Sigmoid colon (tissue), 6 donors: ENCODE measurements at regions not wholly inside any gene's neighbourhood (a gene's known extent, or its start where the extent isn't known, plus 50 kb on each side); places are given as distances from the start of the nearest gene placed in this dataset.

ENCODE experiments used
- DNase-seq: peaks from one replicate; pipeline ENCODE4 v3.0.0-alpha.2; 2019
- H3K27ac ChIP-seq, 4 donors: fragments of 200-600 bp; sonication (generic); one replicate each; pipeline ENCODE4 v1.5.1; 2016 to 2019; ENCODE audit warnings: mild to moderate bottlenecking in 1 of 4
- H3K27me3 ChIP-seq, 3 donors: fragments of 200-600 bp; sonication (generic); one replicate each; pipeline ENCODE4 v1.5.1; 2019; ENCODE audit warnings: mild to moderate bottlenecking in 1 of 3
- H3K36me3 ChIP-seq, 4 donors: fragments of 200-600 bp; sonication (generic); one replicate each; pipeline ENCODE4 v1.5.1; 2016 to 2019
- H3K4me1 ChIP-seq, 4 donors: fragments of 200-600 bp; sonication (generic); one replicate each; pipeline ENCODE4 v1.5.1; 2017 to 2019
- H3K4me3 ChIP-seq, 4 donors: fragments of 200-600 bp; sonication (generic); one replicate each; pipeline ENCODE4 v1.5.1; 2017 to 2019; ENCODE audit warnings: mild to moderate bottlenecking in 2 of 4, moderate library complexity in 1 of 4
- H3K9me3 ChIP-seq, 4 donors: fragments of 200-600 bp in 3 of 4; sonication (generic) in 3 of 4; one replicate each; pipeline versions ENCODE4 v1.5.1 to v1.6.1; 2013 to 2019
- CTCF ChIP-seq, 4 experiments: fragments of 450-650 bp in 3 of 4; fragments of 200-600 bp in 1 of 4; IDR thresholded peaks; one replicate each; pipeline ENCODE4 v1.5.1; 2016 to 2019; ENCODE audit warnings: antibody characterized with exemption in 4 of 4, mild to moderate bottlenecking in 3 of 4, moderate library complexity in 2 of 4
- EP300 ChIP-seq, 4 donors: sonication (generic); formaldehyde crosslinking; IDR thresholded peaks; one replicate each; pipeline ENCODE4 v1.6.1; 2017; ENCODE audit warnings: antibody characterized with exemption in 4 of 4
- POLR2A ChIP-seq, 2 donors: fragments of 450-650 bp; IDR thresholded peaks; one replicate each; pipeline ENCODE4 v1.6.1; 2016; ENCODE audit warnings: antibody characterized with exemption in 2 of 2, mild to moderate bottlenecking in 2 of 2, moderate library complexity in 2 of 2
- POLR2AphosphoS5 ChIP-seq, 4 donors: sonication (generic); formaldehyde crosslinking; IDR thresholded peaks; one replicate each; pipeline ENCODE4 v1.6.1; 2017; ENCODE audit warnings: antibody characterized with exemption in 4 of 4
- WGBS, 2 donors: extraction: QIAGEN DNeasy Blood & Tissue Kit; methylation state at CpG; one replicate each; pipeline ENCODE4 v1.1.7; 2013; 5-methylcytosine and 5-hydroxymethylcytosine counted together
- intact Hi-C: fragments of 100-400 bp; cut with DNase I; formaldehyde crosslinking; loops from one replicate; pipeline ENCODE4 v1.15.1; 2023
- donor health status: healthy with polysubstance abuse.
- donor health status: healthy.

GRCh38 chr2:5074733-5075132 lies 617.5 kb upstream of the SOX11 start:
- no peaks in the 10 kb centered on the region for H3K27me3 ChIP-seq
- H3K36me3 ChIP-seq: no peaks in the 10 kb centered on the region
- no peaks in the 10 kb centered on the region for H3K9me3 ChIP-seq
- no peak for TF ChIP-seq CTCF (IDR thresholded peaks at IDR 0.05)
- no peak for TF ChIP-seq POLR2AphosphoS5 (IDR thresholded peaks at IDR 0.05)
- TF ChIP-seq EP300 (IDR thresholded peaks at IDR 0.05): no peak
- no peak for TF ChIP-seq POLR2A (IDR thresholded peaks at IDR 0.05)
- H3K27ac ChIP-seq: no peak overlapping the region
- H3K4me1 ChIP-seq: no peaks in the 10 kb centered on the region
- no peak for DNase-seq
- H3K4me3 ChIP-seq: no peak overlapping the region
- intact Hi-C loops: loop anchor here (10.0 kb wide), 1 partner anchor 290 kb away; no protein-coding TSS in a partner anchor
- WGBS, 2 donors: 58 to 64% methylated on average over 5 of the region's 5 CpGs

GRCh38 chr2:5076599-5076998 lies 615.6 kb upstream of the SOX11 start:
- Histone ChIP-seq H3K4me3 (no peak overlapping the region), H3K9me3 (no peaks in the 10 kb centered on the region), H3K27ac (no peak overlapping the region), H3K27me3 (no peaks in the 10 kb centered on the region), H3K4me1 (no peaks in the 10 kb centered on the region), H3K36me3 (no peaks in the 10 kb centered on the region)
- DNase-seq: no peak
- intact Hi-C loops: loop anchor here (10.0 kb wide), 1 partner anchor 288 kb away; no protein-coding TSS in a partner anchor
- 54 to 68% methylated on average over 3 of the region's 3 CpGs for WGBS, 2 donors
- TF ChIP-seq POLR2A (IDR thresholded peaks at IDR 0.05) (no peak), EP300 (IDR thresholded peaks at IDR 0.05) (no peak), POLR2AphosphoS5 (IDR thresholded peaks at IDR 0.05) (no peak), CTCF (IDR thresholded peaks at IDR 0.05) (no peak)

- Histone ChIP-seq H3K9me3 (no peaks in the 10 kb centered on the region), H3K27me3 (no peaks in the 10 kb centered on the region), H3K4me3 (no peak overlapping the region), H3K27ac (no peak overlapping the region), H3K36me3 (no peaks in the 10 kb centered on the region), H3K4me1 (no peaks in the 10 kb centered on the region)
- intact Hi-C loops: loop anchor here (10.0 kb wide), 1 partner anchor 287 kb away; no protein-coding TSS in a partner anchor
- 45 to 58% methylated on average over 4 of the region's 4 CpGs for WGBS, 2 donors
- TF ChIP-seq POLR2AphosphoS5 (IDR thresholded peaks at IDR 0.05) (no peak), CTCF (IDR thresholded peaks at IDR 0.05) (no peak), POLR2A (IDR thresholded peaks at IDR 0.05) (no peak), EP300 (IDR thresholded peaks at IDR 0.05) (no peak)
- DNase-seq: no peak
These were observed 614.6 kb upstream of the SOX11 start for GRCh38 chr2:5077479-5078089.

- Histone ChIP-seq H3K4me1 (no peaks in the 10 kb centered on the region), H3K27me3 (no peaks in the 10 kb centered on the region), H3K4me3 (no peak overlapping the region), H3K36me3 (no peaks in the 10 kb centered on the region), H3K27ac (no peak overlapping the region), H3K9me3 (no peaks in the 10 kb centered on the region)
- 76 to 82% methylated on average over 3 of the region's 3 CpGs for WGBS, 2 donors
- TF ChIP-seq POLR2A (IDR thresholded peaks at IDR 0.05) (no peak), POLR2AphosphoS5 (IDR thresholded peaks at IDR 0.05) (no peak), CTCF (IDR thresholded peaks at IDR 0.05) (no peak), EP300 (IDR thresholded peaks at IDR 0.05) (no peak)
- intact Hi-C loops: no loop called here
- DNase-seq: no peak
These were observed 608.8 kb upstream of the SOX11 start for GRCh38 chr2:5083402-5083801.

GRCh38 chr2:5089409-5089808 lies 602.8 kb upstream of the SOX11 start:
- H3K4me1 ChIP-seq: peaks cover 0 to 6% (median 3%) of the 10 kb centered on the region in 4 donors
- no peaks in the 10 kb centered on the region for H3K27me3 ChIP-seq
- TF ChIP-seq EP300 (IDR thresholded peaks at IDR 0.05): no peak
- no peak for TF ChIP-seq POLR2A (IDR thresholded peaks at IDR 0.05)
- no peak for TF ChIP-seq CTCF (IDR thresholded peaks at IDR 0.05)
- TF ChIP-seq POLR2AphosphoS5 (IDR thresholded peaks at IDR 0.05): no peak
- no peaks in the 10 kb centered on the region for H3K36me3 ChIP-seq
- H3K9me3 ChIP-seq: peaks cover 0 to 2% (median 0%) of the 10 kb centered on the region in 4 donors
- WGBS, 2 donors: 79% methylated on average over 5 of the region's 5 CpGs
- intact Hi-C loops: no loop called here
- no peak for DNase-seq
- no peak overlapping the region for H3K4me3 ChIP-seq
- H3K27ac ChIP-seq: no peak overlapping the region
